PC-9 (cell line): ENCODE measurements at regions not wholly inside any gene's neighbourhood (a gene's known extent, or its start where the extent isn't known, plus 50 kb on each side); places are given as distances from the start of the nearest gene placed in this dataset.

Experiments
- BruUV-seq: library from RNA; stranded (reverse); fragments of 400-500 nt; replicated peaks from 2 replicates; lab custom pipeline; 2021; lab: Mats Ljungman, UMichigan
- CTCF ChIA-PET: fragments of 300-600 bp; sonication (Branson Sonifier 250); formaldehyde crosslinking; loops from one replicate; lab custom pipeline; 2022; ENCODE audit warnings: antibody characterized with exemption; lab: Charles Lee
- POLR2A ChIA-PET: fragments of 300-600 bp; sonication (Branson Sonifier 250); formaldehyde crosslinking; loops from one replicate; lab custom pipeline; 2022; ENCODE audit warnings: antibody characterized with exemption; ENCODE audit not compliant: unreplicated experiment; lab: Charles Lee
- DNase-seq, 2 experiments: peaks; one replicate each; pipeline versions ENCODE4 v3.0.0 to v3.0.0-alpha.2; 2015 to 2022; ENCODE audit warnings: mixed read lengths in 1 of 2
- H2AFZ ChIP-seq: fragments of 200-600 bp; sonication (generic); 2 replicates; pipeline ENCODE4 v1.8.1; 2017; ENCODE audit warnings: antibody characterized with exemption
- H3F3A ChIP-seq: fragments of 200-600 bp; sonication (generic); 2 replicates; pipeline ENCODE4 v1.8.1; 2017; ENCODE audit warnings: antibody characterized with exemption, mild to moderate bottlenecking, low read depth; ENCODE audit not compliant: insufficient read depth
- H3K27ac ChIP-seq: fragments of 200-600 bp; sonication (generic); 2 replicates; pipeline ENCODE4 v1.6.1; 2016; ENCODE audit warnings: mixed run types
- H3K27me3 ChIP-seq: fragments of 200-600 bp; sonication (generic); 2 replicates; pipeline ENCODE4 v1.6.1; 2016; ENCODE audit warnings: low read depth, mixed run types; ENCODE audit not compliant: insufficient read depth
- H3K36me3 ChIP-seq: fragments of 200-600 bp; sonication (generic); 2 replicates; pipeline ENCODE4 v1.6.1; 2016; ENCODE audit warnings: low read depth, mixed run types
- H3K4me1 ChIP-seq: fragments of 200-600 bp; sonication (generic); replicated peaks from 2 replicates; pipeline ENCODE4 v1.6.1; 2016; ENCODE audit warnings: mixed run types; ENCODE audit not compliant: insufficient read depth
- H3K4me2 ChIP-seq: fragments of 200-600 bp; sonication (generic); 2 replicates; pipeline ENCODE4 v1.6.1; 2017; ENCODE audit warnings: mixed run types
- H3K4me3 ChIP-seq: fragments of 200-600 bp; sonication (generic); 2 replicates; pipeline ENCODE4 v1.6.1; 2016; ENCODE audit warnings: mixed run types
- H3K79me2 ChIP-seq: fragments of 200-600 bp; sonication (generic); 2 replicates; pipeline ENCODE4 v1.6.1; 2017; ENCODE audit warnings: low read depth, mixed run types
- H3K9me2 ChIP-seq: fragments of 200-600 bp; sonication (generic); 2 replicates; pipeline ENCODE4 v1.8.1; 2017; ENCODE audit warnings: mild to moderate bottlenecking; ENCODE audit not compliant: insufficient read depth
- H3K9me3 ChIP-seq: fragments of 200-600 bp; sonication (generic); 2 replicates; pipeline ENCODE4 v1.8.1; 2016; ENCODE audit warnings: low read depth; ENCODE audit not compliant: insufficient read depth
- H4K20me1 ChIP-seq: fragments of 200-600 bp; sonication (generic); 2 replicates; pipeline ENCODE4 v1.8.1; 2017; ENCODE audit not compliant: insufficient read depth
- CTCF ChIP-seq: fragments of 200-600 bp; sonication (generic); conservative IDR thresholded peaks from 2 replicates; pipeline ENCODE4 v1.6.1; 2017; ENCODE audit warnings: mixed run types, antibody characterized with exemption, mild to moderate bottlenecking, moderate library complexity
- EZH2 ChIP-seq: fragments of 200-600 bp; sonication (generic); IDR thresholded peaks from 2 replicates; pipeline ENCODE4 v1.8.0; 2017; ENCODE audit warnings: antibody characterized with exemption, low read depth
- intact Hi-C: fragments of 100-400 bp; cut with micrococcal nuclease; formaldehyde crosslinking; loops from one replicate; pipeline ENCODE4 v1.10.0; 2022; ENCODE audit not compliant: unreplicated experiment

GRCh38 chr4:31034550-31034949, 314.4 kb downstream of the PCDH7 start:
- no peak overlapping the region for H3K4me2 ChIP-seq
- H3F3A ChIP-seq = no peaks in the 10 kb centered on the region
- TF ChIP-seq EZH2 = no peak
- no peak for TF ChIP-seq CTCF
- H3K79me2 ChIP-seq = no peaks in the 10 kb centered on the region
- no peaks in the 10 kb centered on the region for H4K20me1 ChIP-seq
- intact Hi-C loops = no loop called here
- no peak overlapping the region for H3K27ac ChIP-seq
- H2AFZ ChIP-seq = no peak overlapping the region
- no peak for DNase-seq
- ChIA-PET CTCF (no interaction called here), POLR2A (no interaction called here)
- no peaks in the 10 kb centered on the region for H3K4me1 ChIP-seq
- no peaks in the 10 kb centered on the region for H3K9me2 ChIP-seq
- no TSS peak for BruUV-seq
- no peaks in the 10 kb centered on the region for H3K27me3 ChIP-seq
- no peak overlapping the region for H3K4me3 ChIP-seq
- no peaks in the 10 kb centered on the region for H3K9me3 ChIP-seq
- no peaks in the 10 kb centered on the region for H3K36me3 ChIP-seq

GRCh38 chr4:31035761-31036160, 315.6 kb downstream of the PCDH7 start:
- Histone ChIP-seq H3K4me1 (no peaks in the 10 kb centered on the region), H3F3A (no peaks in the 10 kb centered on the region), H3K9me2 (no peaks in the 10 kb centered on the region), H3K4me3 (no peak overlapping the region), H3K27ac (no peak overlapping the region), H3K27me3 (no peaks in the 10 kb centered on the region), H2AFZ (no peak overlapping the region), H3K79me2 (no peaks in the 10 kb centered on the region), H3K9me3 (no peaks in the 10 kb centered on the region), H3K4me2 (no peak overlapping the region), H4K20me1 (no peaks in the 10 kb centered on the region), H3K36me3 (no peaks in the 10 kb centered on the region)
- no peak for DNase-seq
- no TSS peak for BruUV-seq
- CTCF ChIA-PET = no interaction called here
- POLR2A ChIA-PET = no interaction called here
- TF ChIP-seq EZH2 (no peak), CTCF (no peak)
- intact Hi-C loops = no loop called here

GRCh38 chr4:31037703-31038102, 317.5 kb downstream of the PCDH7 start:
- no TSS peak for BruUV-seq
- Histone ChIP-seq H3K9me2 (no peaks in the 10 kb centered on the region), H3K4me3 (no peak overlapping the region), H3F3A (no peaks in the 10 kb centered on the region), H4K20me1 (no peaks in the 10 kb centered on the region), H3K4me2 (no peak overlapping the region), H3K4me1 (no peaks in the 10 kb centered on the region), H3K27me3 (no peaks in the 10 kb centered on the region), H3K27ac (no peak overlapping the region), H3K9me3 (no peaks in the 10 kb centered on the region), H3K79me2 (no peaks in the 10 kb centered on the region), H2AFZ (no peak overlapping the region), H3K36me3 (no peaks in the 10 kb centered on the region)
- TF ChIP-seq EZH2 (no peak), CTCF (no peak)
- ChIA-PET POLR2A (no interaction called here), CTCF (no interaction called here)
- intact Hi-C loops = no loop called here
- no peak for DNase-seq
